CD4-positive, alpha-beta T cell treated with Interleukin-15 for 4 hours (primary cell): ENCODE measurements at regions not wholly inside any gene's neighbourhood (a gene's known extent, or its start where the extent isn't known, plus 50 kb on each side); places are given as distances from the start of the nearest gene placed in this dataset.

ENCODE experiments used
- DNase-seq: peaks from one replicate; pipeline ENCODE4 v3.0.0-alpha.2; 2020; ENCODE audit warnings: low spot score

DNA sequence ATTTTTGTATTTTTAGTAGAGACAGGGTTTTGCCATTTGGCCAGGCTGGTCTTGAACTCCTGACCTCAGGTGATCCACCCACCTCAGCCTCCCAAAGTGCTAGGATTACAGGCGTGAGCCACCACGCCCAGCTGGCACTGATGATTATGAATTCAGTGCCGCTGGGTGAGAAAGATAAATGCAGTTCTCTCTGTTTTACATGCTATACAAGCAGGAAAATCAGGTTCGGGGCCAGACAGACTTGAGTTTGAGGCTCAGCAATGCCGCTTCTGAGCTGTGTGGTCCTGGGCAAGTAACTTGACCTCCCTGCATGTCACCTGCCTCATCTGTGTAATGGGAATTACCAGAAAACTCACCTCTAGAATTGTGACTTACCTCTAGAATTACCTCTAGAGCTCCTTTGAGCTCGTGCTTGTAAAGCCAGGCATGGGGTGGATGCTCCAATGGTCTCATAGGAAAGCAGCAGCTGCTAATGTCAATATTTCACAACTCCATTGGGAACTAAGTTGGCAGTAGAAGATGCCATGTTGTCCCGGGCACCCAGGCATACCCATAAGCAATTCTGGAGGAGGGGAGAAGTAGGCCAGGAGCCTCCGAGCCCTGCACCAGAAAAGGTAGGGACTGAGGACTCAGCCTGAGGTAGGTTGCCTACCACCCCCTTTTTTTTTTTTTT lies 119.8 kb upstream of the SLC25A33 start:
- no peak for DNase-seq

- no peak for DNase-seq
These were observed 118.3 kb upstream of the SLC25A33 start for GRCh38 chr1:9420835-9421532.

- no peak for DNase-seq
These were observed 117.8 kb upstream of the SLC25A33 start for GRCh38 chr1:9421533-9421873.

- no peak for DNase-seq
These were observed 116.9 kb upstream of the SLC25A33 start for GRCh38 chr1:9422321-9422720.

- DNase-seq = no peak
These were observed 116.3 kb upstream of the SLC25A33 start for GRCh38 chr1:9422911-9423505.

DNA sequence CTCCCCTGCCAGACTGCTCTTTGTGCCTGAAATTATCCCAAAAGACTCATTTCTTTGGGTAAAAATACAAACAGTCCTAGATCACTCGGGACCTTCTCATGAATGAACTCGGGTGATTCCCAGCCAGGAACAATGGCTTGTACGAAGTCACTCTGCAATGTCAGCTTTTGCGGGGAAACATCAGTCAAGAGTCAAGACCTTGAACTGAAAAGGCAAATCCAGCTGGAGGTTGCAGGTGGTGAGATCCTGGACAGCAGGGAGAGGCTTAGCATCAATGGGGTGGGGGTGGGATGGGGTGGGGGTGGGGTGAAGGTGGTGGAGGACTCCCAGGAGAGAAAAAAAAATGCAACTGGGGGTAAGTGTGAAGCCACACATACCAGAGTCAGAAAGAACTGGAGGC lies 115.0 kb upstream of the SLC25A33 start:
- no peak for DNase-seq

DNA sequence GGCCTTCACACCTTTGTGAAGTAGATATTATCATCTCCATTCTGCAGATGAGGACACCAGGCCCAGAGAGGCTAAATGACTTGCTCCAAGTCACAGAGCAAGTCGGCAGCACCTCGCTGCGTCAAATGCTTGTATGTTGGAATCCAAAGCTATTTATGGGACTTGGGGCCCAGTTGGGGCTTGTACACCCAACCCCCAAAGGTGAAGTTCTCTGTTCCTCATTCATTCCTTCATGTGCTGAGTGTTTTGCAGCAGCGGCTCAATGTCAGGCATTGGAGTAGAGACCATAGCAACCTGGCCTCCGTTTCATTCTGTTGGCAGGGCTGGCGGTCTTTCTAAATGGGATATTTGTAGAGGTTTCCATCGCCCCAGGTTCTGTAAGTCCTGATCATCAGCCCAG lies 113.4 kb upstream of the SLC25A33 start:
- no peak for DNase-seq

DNA sequence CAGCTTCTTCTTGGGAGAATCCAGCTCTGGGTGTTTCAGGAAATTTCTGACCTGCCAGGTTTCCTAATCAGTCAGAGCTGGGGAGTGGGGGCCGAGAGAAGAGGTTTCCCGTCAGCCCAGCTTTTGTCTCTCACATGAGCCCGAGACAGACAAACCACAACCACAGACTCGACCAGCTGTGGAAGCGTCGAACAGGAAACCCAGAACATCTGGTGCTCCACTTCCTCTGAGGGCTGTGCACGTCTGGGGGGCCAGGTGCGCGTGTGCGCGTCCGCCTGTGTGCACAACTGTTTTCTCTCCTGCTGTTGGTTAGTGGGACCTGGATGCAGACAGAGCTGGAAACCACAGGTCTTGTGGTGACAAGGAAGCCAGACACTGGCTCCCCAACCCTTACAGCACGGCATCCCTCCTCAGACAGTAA lies 113.0 kb upstream of the SLC25A33 start:
- peak; percentile 82 for DNase-seq

DNA sequence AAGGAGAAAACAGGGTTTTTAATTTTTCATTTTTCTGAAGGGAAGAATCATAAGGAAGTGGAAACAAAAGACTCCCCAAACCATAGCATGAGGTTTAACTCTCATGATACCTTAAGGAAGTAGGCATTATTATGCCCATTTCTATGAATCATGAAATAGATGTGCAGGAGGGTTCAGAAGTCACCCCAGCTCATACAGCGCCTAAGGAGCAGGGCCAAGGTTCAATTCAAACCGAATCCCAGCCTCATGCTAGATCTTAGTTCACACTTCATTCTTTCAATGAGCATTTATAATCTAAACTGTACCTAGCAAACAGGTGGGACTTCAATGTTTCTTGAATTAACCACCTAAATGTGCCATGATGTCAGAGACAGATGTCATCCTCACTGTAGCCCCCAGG lies 111.9 kb upstream of the SLC25A33 start:
- DNase-seq = no peak

DNA sequence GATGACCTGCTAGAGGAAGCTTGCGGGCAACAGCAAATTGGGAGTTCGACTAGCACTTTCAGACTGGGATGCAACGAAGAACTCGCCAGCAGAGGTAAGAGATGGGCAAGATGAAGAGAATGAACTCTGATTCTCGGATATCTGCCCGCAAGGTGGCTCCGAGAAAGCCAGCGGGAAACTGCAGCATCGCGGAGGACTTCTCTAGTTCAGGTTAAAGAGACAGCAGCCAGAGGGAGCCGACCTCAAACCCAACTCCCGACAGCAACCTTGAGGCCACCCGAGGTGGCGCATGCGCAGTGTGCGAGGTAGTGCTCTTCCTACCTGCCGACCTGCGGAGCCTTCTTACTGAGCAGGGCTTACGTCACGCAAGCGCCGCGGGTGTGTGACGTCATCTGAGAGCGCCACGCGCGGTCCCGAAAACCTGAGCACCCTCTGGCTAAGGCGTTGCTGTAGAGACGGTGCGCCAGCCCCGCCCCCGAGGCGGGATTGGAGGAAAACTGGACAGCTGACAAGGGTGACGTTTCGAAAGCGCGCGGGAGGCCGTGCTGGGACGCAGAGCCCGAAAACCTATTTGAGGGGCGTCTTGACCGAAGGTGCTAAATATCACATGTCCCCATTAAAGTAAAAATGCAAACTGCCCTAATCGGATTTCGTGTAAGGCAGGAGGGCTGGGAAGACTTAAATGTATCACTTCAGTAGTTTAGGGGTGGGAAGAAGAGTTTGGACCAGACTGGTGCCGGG lies 110.5 kb upstream of the SLC25A33 start:
- peak; percentile 100 for DNase-seq

DNA sequence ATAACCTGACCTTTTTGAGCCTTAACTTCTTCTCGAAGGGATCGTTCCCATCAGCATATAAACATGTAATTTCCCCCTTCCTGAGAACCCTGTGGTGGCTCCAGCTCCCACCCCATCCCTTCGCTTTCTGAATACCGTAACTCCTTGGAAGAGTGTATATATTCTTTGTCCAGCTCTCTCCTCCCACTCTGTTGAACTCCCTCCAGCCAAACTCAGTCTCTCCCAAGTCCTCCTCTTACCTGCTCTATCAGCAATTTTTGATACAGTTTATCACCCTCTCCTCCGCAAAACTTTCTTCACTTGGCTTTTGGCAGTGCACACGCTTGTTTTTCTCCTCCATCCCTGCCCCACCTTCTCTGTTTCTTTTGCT lies 109.9 kb upstream of the SLC25A33 start:
- DNase-seq = no peak

- DNase-seq = no peak
These were observed 104.8 kb upstream of the SLC25A33 start for GRCh38 chr1:9434247-9435152.

GRCh38 chr1:9435153-9435636 lies 104.1 kb upstream of the SLC25A33 start:
- no peak for DNase-seq

DNA sequence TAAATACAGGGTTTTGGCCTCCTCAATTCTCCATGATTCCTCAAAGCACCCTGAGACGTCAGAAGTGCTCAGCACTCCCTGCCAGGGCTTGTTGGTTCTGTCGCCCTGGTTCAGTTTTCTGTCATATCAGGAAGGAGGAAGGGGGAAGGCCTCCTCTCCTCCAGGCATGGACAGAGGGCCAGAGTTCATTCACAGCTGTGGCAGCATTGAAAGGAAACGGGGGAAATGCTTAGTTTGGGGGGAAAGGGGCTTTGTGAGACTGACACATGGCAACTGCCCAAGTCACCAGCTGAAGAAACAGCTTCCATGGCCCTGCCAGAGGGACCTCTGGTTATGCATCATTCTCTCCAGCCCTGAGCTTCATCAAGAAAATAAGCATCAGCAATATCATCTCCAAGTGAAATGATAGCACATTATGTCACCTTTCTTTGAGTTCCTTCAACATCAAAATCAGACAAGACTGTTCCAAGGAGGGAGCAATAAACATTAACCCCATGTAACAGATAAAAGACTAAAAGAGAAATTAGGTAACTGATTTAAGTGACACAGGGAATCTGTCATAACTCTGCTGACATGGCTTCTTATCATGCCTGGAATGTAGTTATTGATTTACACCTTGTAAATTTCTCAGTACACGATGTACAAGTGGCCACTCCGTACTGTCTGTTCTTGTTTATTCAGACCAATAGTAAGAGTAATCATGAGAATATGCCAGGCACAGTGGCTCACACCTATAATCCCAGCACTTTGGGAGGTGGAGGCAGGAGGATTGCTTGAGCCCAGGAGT lies 103.2 kb upstream of the SLC25A33 start:
- DNase-seq = no peak

GRCh38 chr1:9437961-9438430 lies 101.3 kb upstream of the SLC25A33 start:
- no peak for DNase-seq

DNA sequence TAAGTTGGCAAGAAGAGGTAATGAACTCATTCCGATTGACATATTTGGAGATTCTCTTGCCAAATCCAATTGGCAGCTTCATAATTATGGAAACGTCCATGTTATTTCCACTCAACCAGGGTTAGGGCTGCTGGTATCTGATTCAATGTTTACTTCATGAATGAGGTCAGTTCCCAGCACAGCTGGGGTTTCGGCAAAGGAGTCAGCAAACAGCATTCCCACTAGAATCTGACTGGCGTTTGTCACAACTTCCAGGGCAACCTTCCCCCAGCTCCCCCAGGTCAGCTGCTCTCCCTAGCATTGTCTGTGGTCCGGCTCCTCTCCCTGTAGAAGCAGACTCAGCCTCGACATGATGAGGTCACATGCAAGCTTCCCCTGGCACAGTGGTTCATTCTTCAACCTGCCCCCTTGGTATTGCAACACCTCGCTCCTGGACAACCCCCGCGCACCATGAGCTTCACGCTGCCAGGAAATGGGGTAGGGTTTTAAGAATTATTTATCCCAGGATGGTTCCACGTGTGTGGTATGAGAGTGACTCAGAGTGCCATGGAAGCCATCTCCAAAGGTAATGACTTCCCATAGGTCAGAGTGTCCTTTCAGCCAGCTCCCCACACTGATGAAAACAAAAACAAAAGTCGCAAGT lies 100.7 kb upstream of the SLC25A33 start:
- no peak for DNase-seq

DNA sequence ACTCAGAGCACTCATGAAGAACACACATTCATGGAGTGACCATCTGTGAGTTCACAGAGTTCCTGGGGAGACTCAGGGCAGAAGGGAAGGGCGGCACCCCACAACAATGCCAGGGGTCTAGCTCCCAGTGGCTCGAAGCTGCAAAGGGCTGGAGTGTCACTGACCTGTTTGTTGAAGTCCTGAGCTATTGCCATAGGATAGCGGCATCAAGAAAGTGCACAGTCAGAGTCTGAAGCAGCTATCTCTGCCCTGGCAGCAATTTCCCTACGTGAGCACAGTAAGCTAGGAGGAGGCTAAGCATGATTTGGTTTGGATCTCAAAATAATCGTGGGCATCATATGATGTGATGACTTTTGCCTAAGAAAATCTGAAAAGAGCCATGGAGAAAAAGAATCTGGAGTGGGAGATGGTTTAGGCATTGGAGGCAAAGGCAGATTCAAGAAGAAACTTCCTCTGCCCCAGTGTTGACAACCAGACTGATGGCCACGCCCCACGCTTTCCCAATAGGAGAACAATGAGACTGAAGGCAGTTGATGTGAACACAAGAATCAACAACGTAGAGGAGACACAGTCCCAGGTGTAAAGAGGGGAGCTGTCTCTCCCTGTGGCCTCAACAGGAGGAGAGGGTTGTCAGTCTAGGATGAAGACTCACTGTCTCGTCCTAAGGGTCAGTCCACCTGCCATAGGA lies 100.0 kb upstream of the SLC25A33 start:
- no peak for DNase-seq

DNA sequence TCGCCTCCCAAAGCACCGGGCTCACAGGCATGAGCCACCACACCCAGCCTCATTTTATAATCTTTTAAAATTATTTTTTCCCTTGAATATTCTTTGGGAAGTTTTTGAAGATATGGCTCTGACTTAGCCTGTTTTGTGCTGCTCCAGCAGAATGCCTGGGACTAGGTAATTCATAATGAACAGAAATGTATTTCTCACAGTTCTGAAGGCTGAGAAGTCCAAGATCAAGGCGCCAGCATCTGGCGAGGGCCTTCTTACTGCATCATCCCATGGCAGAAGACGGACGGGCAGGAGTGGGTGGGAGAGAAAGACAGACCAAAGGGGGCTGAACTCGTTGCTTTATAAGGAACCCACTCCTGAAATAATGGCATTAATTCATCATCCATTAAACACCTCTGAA lies 99.0 kb upstream of the SLC25A33 start:
- DNase-seq = no peak

- DNase-seq = no peak
These were observed 98.5 kb upstream of the SLC25A33 start for GRCh38 chr1:9440763-9441194.
